ENCODE measurements at regions not wholly inside any gene's neighbourhood (a gene's known extent, or its start where the extent isn't known, plus 50 kb on each side); places are given as distances from the start of the nearest gene placed in this dataset.

DNA sequence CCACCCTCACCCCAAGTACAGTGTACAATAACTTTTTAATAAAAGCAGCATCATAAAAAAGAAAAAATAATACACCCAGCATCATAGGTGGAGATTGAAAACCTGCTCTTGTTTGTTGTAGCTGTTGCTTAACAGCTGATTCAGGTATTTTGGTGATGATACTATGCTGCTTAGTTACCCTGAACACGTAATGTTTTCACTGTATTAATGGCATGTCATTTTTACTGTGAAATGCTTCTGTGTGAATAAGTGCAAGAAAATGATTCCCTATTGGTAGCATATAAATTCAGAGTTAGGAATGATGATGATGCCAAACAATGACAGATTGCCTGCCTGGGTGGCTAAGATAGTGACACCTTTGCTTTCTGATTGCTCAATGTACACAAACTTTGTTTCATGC, 405.7 kb downstream of the HDGFL1 start:
- dilution Hi-C loops (cut with HindIII; ENCODE audit: low sequenced_read_pairs, unreplicated experiment) (no loop called here), intact Hi-C loops (cut with micrococcal nuclease) (no loop called here), in situ Hi-C loops (cut with MboI; ENCODE audit: low sequenced_read_pairs) (no loop called here)
- no peak overlapping the region for H4K5ac ChIP-seq (ENCODE audit: low read depth, low read length)
- H3K9me3 ChIP-seq (ENCODE audit: control insufficient read depth, insufficient read depth, low read length): no peaks in the 10 kb centered on the region
- H3K14ac ChIP-seq (replicated peaks; ENCODE audit: low read depth, low read length): no peak overlapping the region
- no peak overlapping the region for H2BK5ac ChIP-seq (ENCODE audit: low read depth, low read length, poor library complexity, severe bottlenecking)
- no peaks in the 10 kb centered on the region for H3K79me1 ChIP-seq (ENCODE audit: low read depth in 1 of 2, low read length in 2 of 2)
- no peak overlapping the region for H3K4ac ChIP-seq (ENCODE audit: low read depth, low read length)
- H3K27ac ChIP-seq (ENCODE audit: insufficient read depth, low read length): no peak overlapping the region
- H2AK9ac ChIP-seq (replicated peaks; ENCODE audit: low read depth, low read length, poor library complexity): no peak overlapping the region
- H2BK20ac ChIP-seq (ENCODE audit: low read depth, low read length): no peak overlapping the region
- H4K91ac ChIP-seq (ENCODE audit: insufficient read depth, low read depth, low read length): no peak overlapping the region
- no peaks in the 10 kb centered on the region for H3K36me3 ChIP-seq (ENCODE audit: control insufficient read depth, insufficient read depth, low read length)
- no peak overlapping the region for H3K56ac ChIP-seq (ENCODE audit: extremely low read depth, insufficient read depth, low read length)
- no peak overlapping the region for H3K4me3 ChIP-seq (ENCODE audit: insufficient read depth, low read depth, low read length)
- no peaks in the 10 kb centered on the region for H4K20me1 ChIP-seq (ENCODE audit: insufficient read depth, low read length)
- no peak overlapping the region for H2AK5ac ChIP-seq (ENCODE audit: low read depth, low read length)
- BruUV-seq (replicated peaks): no TSS peak
- H3K4me1 ChIP-seq (ENCODE audit: control insufficient read depth, insufficient read depth, low read length): no peaks in the 10 kb centered on the region
- no peak overlapping the region for H2BK120ac ChIP-seq (ENCODE audit: low read depth, low read length)
- ChIA-PET POLR2A (ENCODE audit: unreplicated experiment) (no interaction called here), CTCF (no interaction called here)
- WGBS, 2 experiments (ENCODE audit: extremely low coverage in 2 of 2, insufficient read length in 1 of 2): no CpG with 5 or more reads among the region's 1 CpG
- H2AFZ ChIP-seq (replicated peaks; ENCODE audit: low read length, poor library complexity): no peak overlapping the region
- no peaks in the 10 kb centered on the region for H3K27me3 ChIP-seq (ENCODE audit: control insufficient read depth, insufficient read depth, low read length)
- ATAC-seq (ENCODE audit: low read depth) (no peak), DNase-seq (no peak)
- no peak overlapping the region for H3K9ac ChIP-seq (ENCODE audit: low read depth, low read length)
- no peak overlapping the region for H3K18ac ChIP-seq (ENCODE audit: low read depth, low read length)
- no peak overlapping the region for H2BK15ac ChIP-seq (ENCODE audit: low read depth, low read length)
- H3K4me2 ChIP-seq (ENCODE audit: low read depth, low read length): no peak overlapping the region
- no peak overlapping the region for H3K23ac ChIP-seq (ENCODE audit: low read depth, low read length)
- no peak overlapping the region for H4K8ac ChIP-seq (ENCODE audit: low read depth in 2 of 2, low read length in 2 of 2)
- H3K9me1 ChIP-seq (ENCODE audit: insufficient read depth, low read length): peaks cover under 1% of the 10 kb centered on the region; the same call in 1 of the 2 replicates
- TF ChIP-seq NFE2L2 (IDR thresholded peaks at IDR 0.05; ENCODE audit: low read depth, low read length): no peak
- TF ChIP-seq MXI1 (IDR thresholded peaks at IDR 0.05; ENCODE audit: borderline replicate concordance, low read depth, low read length): no peak
- TF ChIP-seq ELK1 (IDR thresholded peaks at IDR 0.05; ENCODE audit: borderline replicate concordance, low read depth, low read length): no peak
- TF ChIP-seq, protein P1, sequence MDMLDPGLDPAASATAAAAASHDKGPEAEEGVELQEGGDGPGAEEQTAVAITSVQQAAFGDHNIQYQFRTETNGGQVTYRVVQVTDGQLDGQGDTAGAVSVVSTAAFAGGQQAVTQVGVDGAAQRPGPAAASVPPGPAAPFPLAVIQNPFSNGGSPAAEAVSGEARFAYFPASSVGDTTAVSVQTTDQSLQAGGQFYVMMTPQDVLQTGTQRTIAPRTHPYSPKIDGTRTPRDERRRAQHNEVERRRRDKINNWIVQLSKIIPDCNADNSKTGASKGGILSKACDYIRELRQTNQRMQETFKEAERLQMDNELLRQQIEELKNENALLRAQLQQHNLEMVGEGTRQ (IDR thresholded peaks at IDR 0.05; ENCODE audit: low read depth, low read length): no peak
- no peak for TF ChIP-seq CEBPB (IDR thresholded peaks at IDR 0.05; ENCODE audit: low read depth, low read length)
- TF ChIP-seq POLR2A (IDR thresholded peaks at IDR 0.05; ENCODE audit: low read depth, low read length): no peak
- TF ChIP-seq RCOR1 (IDR thresholded peaks at IDR 0.05; ENCODE audit: insufficient replicate concordance, low read length): no peak
- TF ChIP-seq SMC3 (IDR thresholded peaks at IDR 0.05; ENCODE audit: low read depth, low read length): no peak
- TF ChIP-seq MAFK (IDR thresholded peaks at IDR 0.05; ENCODE audit: low read depth, low read length): no peak
- no peak for TF ChIP-seq CTCF (conservative IDR thresholded peaks at IDR 0.05; ENCODE audit: low read depth, low read length)
- TF ChIP-seq RAD21 (IDR thresholded peaks at IDR 0.05; ENCODE audit: low read length): no peak
- no peak for TF ChIP-seq CHD1 (IDR thresholded peaks at IDR 0.05; ENCODE audit: low read depth, low read length)
- no peak for TF ChIP-seq RFX5 (IDR thresholded peaks at IDR 0.05; ENCODE audit: low read depth, low read length)
- no peak for TF ChIP-seq FOS (IDR thresholded peaks at IDR 0.05; ENCODE audit: low read depth, low read length)
- no peak for TF ChIP-seq BHLHE40 (IDR thresholded peaks at IDR 0.05; ENCODE audit: low read depth, low read length)
- no peak for TF ChIP-seq MAZ (IDR thresholded peaks at IDR 0.05; ENCODE audit: borderline replicate concordance, low read depth, low read length)
